K562 (cell line): ENCODE measurements at regions not wholly inside any gene's neighbourhood (a gene's known extent, or its start where the extent isn't known, plus 50 kb on each side); places are given as distances from the start of the nearest gene placed in this dataset.

Source experiments
- ATAC-seq: fragments of 200-7000 bp; cut with Tn5 transposase; 3 replicates; pipeline ENCODE4 v1.9.1; 2020; ENCODE audit warnings: moderate library complexity
- BruUV-seq: library from RNA; stranded (reverse); fragments of 400-500 nt; replicated peaks from 2 replicates; lab custom pipeline; 2021; lab: Mats Ljungman, UMichigan
- CTCF ChIA-PET: fragments of 300-600 bp; formaldehyde crosslinking; extraction: SDS; loops from one replicate; lab custom pipeline; 2021; ENCODE audit warnings: low intra/inter-chr PET ratio; lab: Yijun Ruan, JAX
- POLR2A ChIA-PET: fragments of 300-600, 350-650 bp; sonication (Branson Sonifier 250); formaldehyde crosslinking; extraction: SDS; loops from one replicate; lab custom pipeline; 2021; ENCODE audit warnings: antibody characterized with exemption, inconsistent platforms; lab: Yijun Ruan, JAX
- DNase-seq, 4 experiments: peaks; one replicate each; pipeline versions ENCODE4 v3.0.0 to v3.0.0-alpha.2; 2011 to 2018; ENCODE audit warnings: low spot score in 3 of 4, mixed read lengths in 3 of 4; ENCODE audit errors: extremely low read depth in 1 of 4
- FAIRE-seq: peaks from 2 replicates; lab custom pipeline; 2011; peaks lifted over from hg19 to GRCh38; lab: Jason Lieb, UNC
- H2AFZ ChIP-seq: 2 replicates; pipeline ENCODE4 v1.6.0; 2011; ENCODE audit warnings: low read depth, low read length, control low read depth, inconsistent platforms
- H3K27ac ChIP-seq: fragments of 200-600 bp; 3 replicates; pipeline ENCODE4 v1.8.0; 2011; ENCODE audit warnings: low read depth, mild to moderate bottlenecking, control low read depth, inconsistent platforms, low read length, moderate library complexity, mixed read lengths; ENCODE audit errors: extremely low read depth
- H3K27me3 ChIP-seq, 2 experiments: fragments of 300-600 bp in 1 of 2; 2 replicates in 1 of 2; 3 replicates in 1 of 2; pipeline versions ENCODE4 v1.6.0 to v1.8.0; 2011; ENCODE audit warnings: inconsistent platforms in 2 of 2, low read length in 2 of 2, mild to moderate bottlenecking in 1 of 2, mixed read lengths in 1 of 2, moderate library complexity in 1 of 2; ENCODE audit not compliant: control insufficient read depth in 2 of 2, insufficient read depth in 2 of 2
- H3K36me3 ChIP-seq: fragments of 300-600 bp; 3 replicates; pipeline ENCODE4 v1.8.0; 2011; ENCODE audit warnings: mild to moderate bottlenecking, low read length, inconsistent platforms; ENCODE audit not compliant: control insufficient read depth, insufficient read depth
- H3K4me1 ChIP-seq, 2 experiments: fragments of 200-600 bp in 1 of 2; replicated peaks in 1 of 2; 2 replicates in 1 of 2; 3 replicates in 1 of 2; pipeline versions ENCODE4 v1.5.1 to v1.8.0; 2011; ENCODE audit warnings: inconsistent platforms in 2 of 2, low read length in 2 of 2, mild to moderate bottlenecking in 1 of 2, mixed read lengths in 1 of 2, moderate library complexity in 1 of 2; ENCODE audit not compliant: control insufficient read depth in 2 of 2, insufficient read depth in 2 of 2
- H3K4me2 ChIP-seq: 2 replicates; pipeline ENCODE4 v1.6.1; 2011; ENCODE audit warnings: low read length, control low read depth, inconsistent platforms, mixed read lengths; ENCODE audit not compliant: insufficient read depth
- H3K4me3 ChIP-seq: fragments of 200-600 bp; sonication (generic), shearing (Covaris generic); 2 replicates; pipeline ENCODE4 v1.5.1; 2016; ENCODE audit warnings: control low read depth, inconsistent platforms
- H3K79me2 ChIP-seq: fragments of 200-600 bp; 3 replicates; pipeline ENCODE4 v1.8.0; 2011; ENCODE audit warnings: low read length, inconsistent platforms; ENCODE audit not compliant: control insufficient read depth, insufficient read depth
- H3K9ac ChIP-seq, 2 experiments: 2 replicates each; pipeline versions ENCODE4 v1.6.0 to v1.6.1; 2011; ENCODE audit warnings: low read depth in 2 of 2, low read length in 2 of 2, control low read depth in 1 of 2, inconsistent platforms in 1 of 2, mild to moderate bottlenecking in 1 of 2, mixed read lengths in 1 of 2; ENCODE audit not compliant: insufficient read depth in 1 of 2
- H3K9me1 ChIP-seq: one replicate; pipeline ENCODE4 v1.6.0; 2011; ENCODE audit warnings: inconsistent platforms, mild to moderate bottlenecking, low read length, moderate library complexity; ENCODE audit not compliant: control insufficient read depth, insufficient read depth
- H3K9me3 ChIP-seq: replicated peaks from 2 replicates; pipeline ENCODE4 v1.5.1; 2011; ENCODE audit warnings: low read depth, low read length, inconsistent platforms; ENCODE audit not compliant: control insufficient read depth, insufficient read depth
- H4K20me1 ChIP-seq: replicated peaks from 2 replicates; pipeline ENCODE4 v1.6.1; 2011; ENCODE audit warnings: low read length, inconsistent platforms, mixed read lengths; ENCODE audit not compliant: control insufficient read depth, insufficient read depth
- ASH1L ChIP-seq: fragments of 450-650 bp; IDR thresholded peaks from 2 replicates; pipeline ENCODE4 v1.6.1; 2018; ENCODE audit warnings: borderline replicate concordance, mild to moderate bottlenecking, low read depth; ENCODE audit not compliant: partially characterized antibody
- HNRNPLL ChIP-seq: fragments of 200-400 bp; formaldehyde crosslinking; IDR thresholded peaks from 2 replicates; pipeline ENCODE4 v1.6.1; 2017; ENCODE audit warnings: low read length, low read depth, mild to moderate bottlenecking; ENCODE audit not compliant: poor library complexity, severe bottlenecking
- KAT2B ChIP-seq: IDR thresholded peaks from one replicate; pipeline ENCODE4 v1.6.1; 2012; ENCODE audit warnings: low read depth, mild to moderate bottlenecking, control low read depth, inconsistent platforms, low read length, moderate library complexity
- KDM1A ChIP-seq, 2 experiments: fragments of 450-650 bp; IDR thresholded peaks; 2 replicates each; pipeline ENCODE4 v1.6.1; 2016; ENCODE audit warnings: mild to moderate bottlenecking in 2 of 2
- KDM5B ChIP-seq: fragments of 200-600 bp; sonication (generic); IDR thresholded peaks from 2 replicates; pipeline ENCODE4 v1.6.1; 2012; ENCODE audit warnings: low read depth, mild to moderate bottlenecking, moderate library complexity, low read length, control low read depth, inconsistent platforms; ENCODE audit not compliant: insufficient replicate concordance
- MEF2D ChIP-seq: conservative IDR thresholded peaks from 2 replicates; pipeline ENCODE4 v1.6.1; 2016; ENCODE audit warnings: low read depth, missing genetic modification characterization, missing compliant biosample characterization
- NCOA4 ChIP-seq: fragments of 450-650 bp; IDR thresholded peaks from 2 replicates; pipeline ENCODE4 v1.6.1; 2018; ENCODE audit warnings: mild to moderate bottlenecking; ENCODE audit not compliant: partially characterized antibody
- NELFE ChIP-seq: IDR thresholded peaks from 2 replicates; pipeline ENCODE4 v1.6.1; 2011; ENCODE audit warnings: mild to moderate bottlenecking; ENCODE audit not compliant: insufficient read depth, insufficient read length
- PHF20 ChIP-seq: fragments of 450-650 bp; IDR thresholded peaks from 2 replicates; pipeline ENCODE4 v1.6.1; 2018; ENCODE audit not compliant: partially characterized antibody
- WGBS: fragments of 100-300 bp; shearing (Covaris generic); methylation state at CpG from one replicate; pipeline ENCODE4 v1.1.6; 2016; ENCODE audit warnings: low coverage, mixed read lengths; ENCODE audit not compliant: insufficient coverage; ENCODE audit errors: missing lambda C conversion rate; 5-methylcytosine and 5-hydroxymethylcytosine counted together
- in situ Hi-C: fragments of 300-500 bp; cut with MboI; formaldehyde crosslinking; loops from 4 replicates; pipeline ENCODE4 v1.15.0; 2018; ENCODE audit warnings: inconsistent platforms, mixed read lengths
- intact Hi-C: fragments of 100-400 bp; cut with micrococcal nuclease; formaldehyde crosslinking; loops from 2 replicates; pipeline ENCODE4 v1.14.2; 2022
- TF ChIP-seq, protein P1 (sequence below): sonication (generic); formaldehyde crosslinking; IDR thresholded peaks from 2 replicates; pipeline ENCODE4 v1.8.1; 2022; ENCODE audit warnings: missing genetic modification reagents

DNA sequence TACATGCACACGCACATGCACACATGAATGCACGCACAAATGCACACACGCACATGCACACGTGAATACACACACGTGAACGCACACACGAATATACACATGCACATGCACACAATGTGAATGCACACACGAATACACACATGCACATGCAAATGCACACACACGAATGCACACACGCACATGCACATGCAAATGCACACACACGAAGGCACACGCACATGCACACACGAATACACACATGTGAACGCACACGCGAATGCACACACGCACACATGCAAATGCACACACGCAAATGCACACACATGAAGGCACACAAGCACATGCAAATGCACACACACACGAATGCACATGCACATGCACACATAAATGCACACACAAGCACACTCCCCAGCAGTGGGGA is 68.6 kb upstream of the GPC1 start:
- H3K27me3 ChIP-seq = peaks cover 0 to 72% of the 10 kb centered on the region in 2 experiments; a peak in 3 of 5 replicates
- no peak overlapping the region for H3K4me3 ChIP-seq
- no peak for ATAC-seq
- no peak for FAIRE-seq
- in situ Hi-C loops = no loop called here
- BruUV-seq = no TSS peak
- H3K9ac ChIP-seq = no peak overlapping the region
- H3K27ac ChIP-seq = no peak overlapping the region
- TF ChIP-seq KDM1A (IDR thresholded peaks at IDR 0.05) (peak in 1 of 2 experiments; percentile 82; a peak in 2 of 4 replicates), ASH1L (no peak)
- no peaks in the 10 kb centered on the region for H3K9me3 ChIP-seq
- H3K36me3 ChIP-seq = no peaks in the 10 kb centered on the region
- no peak for DNase-seq
- no peak overlapping the region for H2AFZ ChIP-seq
- no peaks in the 10 kb centered on the region for H4K20me1 ChIP-seq
- POLR2A ChIA-PET = no interaction called here
- WGBS = 0% methylated on average over 11 of the region's 19 CpGs
- H3K4me1 ChIP-seq = no peaks in the 10 kb centered on the region
- CTCF ChIA-PET = no interaction called here
- intact Hi-C loops = no loop called here
- no peaks in the 10 kb centered on the region for H3K79me2 ChIP-seq
- no peaks in the 10 kb centered on the region for H3K9me1 ChIP-seq
- no peak overlapping the region for H3K4me2 ChIP-seq

DNA sequence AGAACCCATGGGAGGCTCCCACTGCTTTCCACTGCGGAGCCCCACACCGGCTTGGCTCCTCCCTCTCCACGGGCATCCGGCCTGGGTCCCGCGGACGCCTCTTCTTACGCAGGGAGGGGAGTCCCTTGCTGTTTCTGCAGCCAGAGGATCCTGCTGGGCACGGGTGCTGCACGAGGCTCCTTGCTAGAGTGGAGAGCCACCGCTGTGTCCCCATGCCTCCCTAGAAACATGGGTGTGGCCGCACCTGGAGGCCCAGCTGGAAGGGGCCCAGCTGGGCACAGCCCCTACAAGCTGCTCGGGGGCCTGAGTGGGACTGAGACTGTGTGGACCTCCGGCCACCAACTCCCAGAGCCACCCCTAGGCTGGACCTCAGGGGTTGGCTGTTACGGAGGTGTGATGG is 67.7 kb upstream of the GPC1 start:
- H3K9me3 ChIP-seq = no peaks in the 10 kb centered on the region
- H3K79me2 ChIP-seq = no peaks in the 10 kb centered on the region
- H2AFZ ChIP-seq = no peak overlapping the region
- H3K4me2 ChIP-seq = no peak overlapping the region
- no TSS peak for BruUV-seq
- intact Hi-C loops = no loop called here
- TF ChIP-seq NCOA4 (no peak), KDM5B (no peak), NELFE (no peak), PHF20 (no peak), MEF2D (no peak), HNRNPLL (no peak), KAT2B (no peak)
- TF ChIP-seq, protein P1, sequence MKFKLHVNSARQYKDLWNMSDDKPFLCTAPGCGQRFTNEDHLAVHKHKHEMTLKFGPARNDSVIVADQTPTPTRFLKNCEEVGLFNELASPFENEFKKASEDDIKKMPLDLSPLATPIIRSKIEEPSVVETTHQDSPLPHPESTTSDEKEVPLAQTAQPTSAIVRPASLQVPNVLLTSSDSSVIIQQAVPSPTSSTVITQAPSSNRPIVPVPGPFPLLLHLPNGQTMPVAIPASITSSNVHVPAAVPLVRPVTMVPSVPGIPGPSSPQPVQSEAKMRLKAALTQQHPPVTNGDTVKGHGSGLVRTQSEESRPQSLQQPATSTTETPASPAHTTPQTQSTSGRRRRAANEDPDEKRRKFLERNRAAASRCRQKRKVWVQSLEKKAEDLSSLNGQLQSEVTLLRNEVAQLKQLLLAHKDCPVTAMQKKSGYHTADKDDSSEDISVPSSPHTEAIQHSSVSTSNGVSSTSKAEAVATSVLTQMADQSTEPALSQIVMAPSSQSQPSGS = no peak
- TF ChIP-seq, all 486 proteins: peak for 0
- in situ Hi-C loops = no loop called here
- Histone ChIP-seq H3K9me1 (no peaks in the 10 kb centered on the region), H4K20me1 (no peaks in the 10 kb centered on the region), H3K36me3 (no peaks in the 10 kb centered on the region), H3K27me3 (peaks cover 0 to 64% of the 10 kb centered on the region in 2 experiments; a peak in 3 of 5 replicates), H3K9ac (no peak overlapping the region), H3K27ac (no peak overlapping the region), H3K4me1 (no peaks in the 10 kb centered on the region), H3K4me3 (no peak overlapping the region)
- CTCF ChIA-PET = no interaction called here
- POLR2A ChIA-PET = no interaction called here
- 4% methylated on average over 11 of the region's 15 CpGs for WGBS
- DNase-seq = no peak
- no peak for ATAC-seq
- FAIRE-seq = no peak
